GM13976 (cell line): ENCODE measurements at regions not wholly inside any gene's neighbourhood (a gene's known extent, or its start where the extent isn't known, plus 50 kb on each side); places are given as distances from the start of the nearest gene placed in this dataset.

Source experiments
- DNase-seq: peaks from one replicate; pipeline ENCODE4 v3.0.0; 2012; ENCODE audit warnings: low spot score
- in situ Hi-C: fragments of 300-500 bp; cut with MboI; formaldehyde crosslinking; loops from one replicate; pipeline ENCODE4 v1.12.0; 2022; ENCODE audit warnings: low sequenced_read_pairs, mixed read lengths, inconsistent platforms; ENCODE audit not compliant: unreplicated experiment
- TF ChIP-seq, protein P1 (sequence below): IDR thresholded peaks from 2 replicates; pipeline ENCODE4 v1.5.1; 2012; ENCODE audit warnings: borderline replicate concordance, mild to moderate bottlenecking; ENCODE audit not compliant: insufficient read depth; ENCODE audit errors: extremely low read depth, missing control alignments, control extremely low read depth

DNA sequence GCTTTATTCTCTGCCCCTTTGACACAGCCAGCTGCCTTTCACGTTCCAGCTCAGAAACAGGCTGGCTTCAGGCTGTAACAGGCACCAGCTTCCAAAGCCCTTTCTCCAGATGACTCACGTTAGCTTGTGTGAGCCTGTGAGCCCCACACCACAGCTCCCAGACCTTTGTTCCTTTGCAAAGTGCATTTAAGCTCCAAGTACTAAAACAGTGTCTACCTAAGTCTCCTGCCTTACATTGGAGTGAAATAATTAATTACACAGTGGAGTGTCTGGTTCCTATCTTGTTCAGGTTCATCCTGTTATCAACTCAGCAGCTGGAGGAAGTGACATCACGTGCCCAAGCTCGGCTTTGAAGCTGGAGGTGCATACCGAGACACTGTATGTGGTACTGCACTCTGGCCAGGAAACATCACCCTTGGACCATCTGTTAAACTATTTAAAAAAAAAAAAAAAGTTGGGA lies 475.8 kb downstream of the FOXO1 start:
- TF ChIP-seq, protein P1, sequence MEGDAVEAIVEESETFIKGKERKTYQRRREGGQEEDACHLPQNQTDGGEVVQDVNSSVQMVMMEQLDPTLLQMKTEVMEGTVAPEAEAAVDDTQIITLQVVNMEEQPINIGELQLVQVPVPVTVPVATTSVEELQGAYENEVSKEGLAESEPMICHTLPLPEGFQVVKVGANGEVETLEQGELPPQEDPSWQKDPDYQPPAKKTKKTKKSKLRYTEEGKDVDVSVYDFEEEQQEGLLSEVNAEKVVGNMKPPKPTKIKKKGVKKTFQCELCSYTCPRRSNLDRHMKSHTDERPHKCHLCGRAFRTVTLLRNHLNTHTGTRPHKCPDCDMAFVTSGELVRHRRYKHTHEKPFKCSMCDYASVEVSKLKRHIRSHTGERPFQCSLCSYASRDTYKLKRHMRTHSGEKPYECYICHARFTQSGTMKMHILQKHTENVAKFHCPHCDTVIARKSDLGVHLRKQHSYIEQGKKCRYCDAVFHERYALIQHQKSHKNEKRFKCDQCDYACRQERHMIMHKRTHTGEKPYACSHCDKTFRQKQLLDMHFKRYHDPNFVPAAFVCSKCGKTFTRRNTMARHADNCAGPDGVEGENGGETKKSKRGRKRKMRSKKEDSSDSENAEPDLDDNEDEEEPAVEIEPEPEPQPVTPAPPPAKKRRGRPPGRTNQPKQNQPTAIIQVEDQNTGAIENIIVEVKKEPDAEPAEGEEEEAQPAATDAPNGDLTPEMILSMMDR = no peak
- no peak for DNase-seq

DNA sequence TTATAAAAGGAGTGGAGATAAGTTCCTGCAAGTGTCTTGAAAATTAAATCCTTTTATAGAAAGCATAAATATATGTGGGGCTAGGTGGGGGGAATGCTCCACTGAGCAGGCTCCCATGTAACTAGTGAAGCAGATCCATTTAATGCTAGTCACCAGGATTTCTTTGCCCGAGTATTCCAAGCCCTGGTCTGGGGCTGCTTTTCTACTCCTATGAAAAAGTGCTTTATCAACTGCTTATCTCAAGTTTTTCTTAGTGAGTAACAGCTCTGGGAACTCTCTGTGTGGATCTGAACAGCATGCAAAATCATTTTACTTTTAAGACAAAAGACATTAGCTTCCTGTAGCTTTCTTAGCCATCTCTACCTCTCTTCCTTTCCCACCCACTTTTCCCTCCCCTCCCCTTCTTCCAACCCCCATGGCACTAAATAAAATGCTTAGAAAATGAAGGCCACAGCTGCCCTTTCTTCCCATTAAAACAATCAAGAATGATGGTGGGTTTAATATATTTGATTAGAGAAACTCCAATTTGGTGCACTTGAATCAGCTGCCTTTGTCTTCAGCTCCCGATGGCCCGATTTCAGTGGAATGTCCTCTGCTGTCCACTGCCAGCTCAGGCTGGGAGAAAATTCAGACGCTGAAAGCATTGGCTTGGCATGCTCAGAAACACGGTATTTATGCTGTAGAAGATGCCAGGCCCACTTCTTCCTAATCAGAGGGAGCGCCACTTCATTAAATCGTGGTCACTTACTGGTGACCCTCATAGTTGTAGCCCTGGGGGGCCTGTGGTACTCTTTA lies 475.1 kb downstream of the FOXO1 start:
- no peak for DNase-seq
- TF ChIP-seq, protein P1 = no peak
- in situ Hi-C loops = no loop called here

More for the DNA sequence above, 475.8 kb downstream of the FOXO1 start:
- in situ Hi-C loops = no loop called here

DNA sequence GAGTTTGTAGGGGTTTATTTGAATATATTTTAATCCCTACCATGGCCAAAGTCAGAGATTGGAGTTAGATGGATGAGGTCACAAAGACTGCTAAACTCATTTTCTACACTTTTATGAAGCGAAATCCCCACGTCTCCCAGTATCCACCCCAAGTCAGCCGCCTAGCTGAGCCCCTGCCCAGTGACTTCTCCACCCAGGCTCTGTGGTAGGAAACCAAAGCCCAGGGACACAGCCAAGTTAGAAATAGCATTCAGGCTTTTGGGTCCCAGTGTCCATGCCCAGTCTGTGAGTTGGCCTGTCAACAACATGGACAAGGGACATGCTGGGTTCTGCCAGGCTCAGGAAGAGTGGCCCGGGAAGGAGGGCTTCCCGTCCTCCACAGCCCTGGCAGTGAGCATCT lies 474.0 kb downstream of the FOXO1 start:
- no peak for DNase-seq
- in situ Hi-C loops = no loop called here
- TF ChIP-seq, protein P1 = no peak

DNA sequence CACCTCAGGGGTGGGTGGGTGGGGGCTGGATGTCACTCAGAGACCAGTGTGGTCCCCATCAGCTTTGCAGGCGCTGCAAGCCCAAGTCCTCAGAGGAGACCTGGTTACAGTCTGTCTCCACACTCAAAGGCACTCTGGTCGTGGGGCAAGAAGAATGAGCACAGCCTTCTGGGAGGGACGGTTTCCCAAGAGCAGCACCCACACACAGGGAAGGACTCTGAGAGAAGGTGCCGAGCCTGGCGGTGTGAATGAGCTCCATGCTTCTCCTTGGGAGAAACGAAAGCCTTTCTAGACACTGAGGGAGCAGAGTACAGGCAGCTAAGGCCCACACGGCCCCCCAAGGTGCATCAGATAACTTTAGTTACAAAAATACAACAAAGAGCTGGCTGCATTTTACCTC lies 473.6 kb downstream of the FOXO1 start:
- in situ Hi-C loops = no loop called here
- DNase-seq = no peak
- TF ChIP-seq, protein P1 = no peak

DNA sequence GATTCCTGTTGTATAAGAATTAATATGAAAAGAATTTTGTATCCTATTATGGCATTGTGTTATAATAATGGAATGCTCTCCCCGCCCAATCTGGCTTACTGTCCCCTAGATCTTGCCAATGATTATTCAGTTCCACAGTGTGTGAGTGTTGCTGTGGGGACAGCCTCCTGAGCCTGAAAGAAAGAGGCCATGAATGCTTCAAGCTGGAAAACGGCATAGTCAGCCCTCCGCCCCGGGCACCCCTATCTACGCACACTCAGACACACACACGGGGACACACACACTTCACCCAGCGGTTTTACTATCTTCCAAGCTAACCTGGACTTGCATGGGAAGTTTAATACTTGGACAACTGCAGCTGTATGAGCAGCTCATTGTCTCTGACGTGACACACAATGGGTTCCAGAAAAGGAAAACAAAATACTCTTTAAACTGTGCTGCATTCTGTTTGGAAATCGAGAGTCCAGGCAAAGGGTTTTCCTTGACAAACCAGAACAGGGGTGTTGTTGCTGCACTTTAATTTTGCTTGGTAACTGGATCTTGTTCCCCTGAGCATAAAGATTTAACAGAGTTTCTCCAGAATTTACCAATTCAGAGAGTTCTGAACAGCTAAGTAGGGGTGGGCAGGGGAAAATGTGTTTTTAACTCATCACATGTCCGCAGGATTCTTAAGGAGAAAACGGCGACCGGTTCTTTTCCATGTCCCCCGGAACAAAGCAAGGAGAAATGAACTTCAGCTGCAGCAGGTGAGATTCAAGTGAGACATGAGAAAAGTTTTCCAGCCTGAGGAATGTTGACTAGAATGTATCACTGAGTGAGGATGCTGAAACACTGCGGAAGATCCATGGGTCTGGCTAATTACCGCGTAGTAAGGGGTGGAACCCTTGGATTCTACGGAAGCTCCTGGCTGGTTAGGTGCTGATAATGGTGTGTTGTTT lies 472.9 kb downstream of the FOXO1 start:
- TF ChIP-seq, protein P1 = no peak
- in situ Hi-C loops = no loop called here
- no peak for DNase-seq

DNA sequence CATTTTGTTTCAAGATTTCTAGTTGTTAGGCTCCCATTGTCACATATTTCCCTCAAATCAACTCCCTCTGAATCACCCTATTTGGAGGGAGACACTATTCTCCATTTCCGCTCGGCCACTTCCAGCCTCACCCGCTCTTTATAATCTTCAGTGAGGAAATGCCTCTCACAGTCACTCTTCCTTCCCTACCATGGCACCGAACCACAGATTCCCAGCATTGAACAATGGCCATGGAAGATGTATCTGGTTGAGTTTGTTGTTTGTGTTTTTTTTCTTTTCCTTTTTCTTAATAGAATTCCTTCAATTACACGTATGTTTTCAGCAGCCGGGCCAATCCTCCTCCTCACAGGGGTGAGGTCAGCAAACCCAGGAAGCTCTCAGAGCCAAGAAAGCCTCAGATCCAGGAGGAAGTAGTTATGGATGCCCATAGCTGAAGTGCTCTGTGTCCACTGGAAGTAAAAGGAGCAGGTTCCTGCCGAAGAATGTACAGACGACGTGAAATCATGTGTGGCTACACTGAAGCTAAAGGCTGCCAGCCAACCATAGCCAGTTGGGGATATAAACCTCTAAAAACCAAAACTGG lies 472.1 kb downstream of the FOXO1 start:
- TF ChIP-seq, protein P1 = no peak
- DNase-seq = no peak
- in situ Hi-C loops = no loop called here
